LHCN-M2 (cell line): ENCODE measurements at regions not wholly inside any gene's neighbourhood (a gene's known extent, or its start where the extent isn't known, plus 50 kb on each side); places are given as distances from the start of the nearest gene placed in this dataset.

Experiments
- DNase-seq: peaks from one replicate; pipeline ENCODE4 v3.0.0-alpha.2; 2012; ENCODE audit warnings: low read depth

DNA sequence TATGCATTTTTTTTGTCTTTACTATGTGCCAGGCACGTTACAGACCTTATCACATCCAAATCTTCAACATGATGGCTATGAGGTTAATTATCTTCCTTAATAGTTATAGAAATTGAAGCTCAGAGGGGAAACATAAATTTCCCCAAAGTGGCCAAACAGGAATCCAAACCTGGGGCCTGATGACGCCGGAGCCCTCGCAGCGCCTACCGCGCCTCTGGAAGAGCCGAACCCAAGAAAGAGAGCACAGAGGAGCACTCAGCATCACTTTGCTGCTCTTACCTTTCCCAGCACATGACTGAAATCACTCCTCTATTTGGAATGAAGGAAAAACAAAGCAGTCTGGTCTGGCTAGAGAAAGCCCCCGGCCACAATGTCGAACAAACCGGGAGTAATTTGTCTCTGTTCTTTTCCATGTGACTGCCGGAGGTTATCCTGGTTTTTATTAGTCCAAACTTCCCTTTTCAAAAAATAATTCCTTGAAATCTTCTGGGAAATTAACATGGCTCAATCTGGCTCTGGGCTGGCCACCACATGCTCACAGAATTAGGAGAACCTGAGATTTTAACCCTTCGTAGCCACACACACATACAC is 195.5 kb downstream of the ADSS2 start:
- DNase-seq = no peak

- DNase-seq = no peak
Observed at GRCh38 chr1:244264163-244264562, 187.5 kb downstream of the ADSS2 start.

DNA sequence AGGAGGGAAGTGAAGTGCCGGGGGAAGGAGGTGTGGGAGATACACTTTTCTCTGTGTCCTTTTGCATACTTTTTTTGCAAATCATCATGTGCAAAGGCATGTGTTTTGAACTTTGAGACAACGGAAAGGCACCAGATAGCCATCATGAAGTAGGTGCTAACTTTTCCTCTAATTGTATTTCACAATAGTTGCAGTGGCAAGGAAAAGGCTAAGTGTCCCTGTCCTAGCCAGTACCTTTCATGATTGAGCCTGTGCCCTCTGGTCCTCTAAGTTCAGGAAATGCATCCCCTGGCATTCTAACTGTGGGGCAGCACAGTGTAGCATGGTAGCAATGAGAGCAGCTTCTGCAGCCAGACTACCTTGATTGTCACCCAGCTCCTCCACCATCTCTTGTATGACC is 186.2 kb downstream of the ADSS2 start:
- DNase-seq = no peak

DNA sequence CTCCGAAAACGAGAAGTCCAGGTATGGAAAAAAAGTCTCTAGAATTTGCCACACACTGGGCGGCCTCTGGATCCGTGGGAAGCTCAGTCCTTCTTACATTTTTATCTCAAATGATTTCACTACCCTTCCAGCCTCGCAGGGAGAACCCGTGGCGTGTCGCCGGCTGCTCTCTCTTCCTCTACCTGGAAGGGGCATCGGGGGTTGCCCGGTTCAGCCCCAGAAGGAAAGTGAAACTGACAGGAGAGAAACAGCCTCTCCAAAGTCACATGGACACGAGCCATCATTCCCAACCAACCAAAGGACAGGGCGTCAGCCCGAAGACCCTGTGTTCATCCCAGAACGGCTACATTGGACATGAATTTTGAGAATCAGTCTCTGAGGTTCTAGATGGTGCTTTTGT is 182.5 kb downstream of the ADSS2 start:
- no peak for DNase-seq

- no peak for DNase-seq
Observed at GRCh38 chr1:244271004-244271403, 180.7 kb downstream of the ADSS2 start.

GRCh38 chr1:244271691-244272308 is 179.9 kb downstream of the ADSS2 start:
- DNase-seq = no peak

DNA sequence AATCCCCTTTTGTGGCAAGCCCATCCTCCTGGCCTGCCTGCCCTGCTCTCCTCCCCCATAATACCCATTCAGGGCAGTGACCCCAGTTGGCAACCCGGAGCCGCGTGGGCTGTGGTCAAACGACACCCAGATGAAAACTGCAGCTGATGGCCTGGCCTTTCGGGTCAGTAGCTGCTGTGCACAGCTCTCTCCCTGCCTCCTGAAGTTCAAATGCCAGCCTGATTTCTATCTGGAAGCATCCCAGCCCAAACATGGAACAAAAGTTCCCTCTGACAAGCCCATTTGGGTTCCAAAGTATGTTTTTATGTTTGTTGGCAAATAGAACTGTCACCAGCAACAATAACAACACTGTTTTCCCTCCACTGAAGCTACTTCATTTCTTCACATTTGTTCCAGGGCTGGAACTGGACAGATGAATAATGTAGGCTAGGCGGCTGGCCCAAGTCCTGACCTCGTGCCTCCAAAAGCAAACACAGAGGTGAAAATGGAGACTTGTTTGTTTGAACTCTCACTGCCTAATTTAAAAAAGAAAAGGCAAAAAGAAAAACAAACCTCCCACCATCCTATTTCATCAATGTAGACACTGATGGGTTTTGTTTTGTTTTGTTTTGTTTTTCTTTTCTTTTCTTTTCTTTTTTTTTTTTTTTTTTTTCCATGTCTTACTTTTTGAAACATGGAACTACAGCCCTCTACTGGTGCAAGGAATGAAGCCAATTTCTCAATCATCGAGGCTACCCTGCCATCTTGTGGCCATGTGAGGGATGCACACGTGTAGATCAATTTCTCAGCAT is 179.0 kb downstream of the ADSS2 start:
- DNase-seq = peak; percentile 87

DNA sequence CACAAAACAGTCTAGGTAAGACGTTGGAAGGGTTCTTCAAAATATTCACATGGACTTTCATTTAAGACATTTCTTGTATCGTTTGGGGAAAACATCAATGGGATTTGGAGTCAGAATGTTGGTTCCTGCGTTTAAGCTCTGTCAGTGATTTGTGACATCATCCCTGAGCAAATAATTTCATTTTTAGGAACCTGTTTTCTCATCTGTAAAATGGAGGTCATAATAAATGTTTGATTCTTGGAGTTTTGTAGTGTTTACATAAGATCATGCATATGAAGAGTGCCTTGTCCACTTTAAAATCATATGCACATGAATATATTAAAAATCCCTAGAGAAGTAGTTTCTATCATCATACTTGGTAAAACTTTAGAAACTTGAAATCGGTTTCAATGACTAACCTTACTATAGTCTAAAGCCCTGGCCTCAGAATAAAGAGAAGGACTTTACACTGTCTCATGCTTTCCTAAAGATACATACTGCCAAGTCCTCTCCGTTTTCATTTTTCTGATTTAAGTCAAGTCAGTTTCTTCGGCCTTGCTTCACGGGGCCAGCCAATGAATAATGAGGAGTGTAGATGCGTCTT is 178.4 kb downstream of the ADSS2 start:
- DNase-seq = no peak

GRCh38 chr1:244273845-244274619 is 177.7 kb downstream of the ADSS2 start:
- peak; percentile 99 for DNase-seq

DNA sequence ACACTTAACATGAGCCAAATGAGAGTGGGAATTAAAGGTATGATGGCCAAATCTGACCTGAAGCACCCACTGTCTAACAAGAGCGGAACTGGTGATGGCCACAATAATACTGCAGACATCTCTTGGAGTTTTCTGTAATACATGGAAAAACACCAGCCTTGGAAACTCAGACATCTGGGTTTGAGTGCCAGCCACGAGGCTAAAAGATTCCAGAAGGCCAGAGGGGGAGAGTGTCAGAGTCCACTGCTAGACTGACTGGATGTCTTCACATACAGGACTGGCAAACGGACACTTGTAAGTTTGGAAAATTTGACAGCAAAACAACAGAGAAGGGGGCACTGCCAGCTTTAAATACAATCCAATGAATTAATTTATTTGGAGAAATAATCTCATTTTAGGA is 175.1 kb downstream of the ADSS2 start:
- DNase-seq = no peak

- DNase-seq = no peak
Observed at GRCh38 chr1:244280201-244280600, 171.5 kb downstream of the ADSS2 start.

GRCh38 chr1:244280859-244281258 is 170.8 kb downstream of the ADSS2 start:
- DNase-seq = peak; percentile 36

GRCh38 chr1:244283772-244284171 is 167.9 kb downstream of the ADSS2 start:
- DNase-seq = no peak

- DNase-seq = no peak
Observed at GRCh38 chr1:244284641-244285156, 167.0 kb downstream of the ADSS2 start.

DNA sequence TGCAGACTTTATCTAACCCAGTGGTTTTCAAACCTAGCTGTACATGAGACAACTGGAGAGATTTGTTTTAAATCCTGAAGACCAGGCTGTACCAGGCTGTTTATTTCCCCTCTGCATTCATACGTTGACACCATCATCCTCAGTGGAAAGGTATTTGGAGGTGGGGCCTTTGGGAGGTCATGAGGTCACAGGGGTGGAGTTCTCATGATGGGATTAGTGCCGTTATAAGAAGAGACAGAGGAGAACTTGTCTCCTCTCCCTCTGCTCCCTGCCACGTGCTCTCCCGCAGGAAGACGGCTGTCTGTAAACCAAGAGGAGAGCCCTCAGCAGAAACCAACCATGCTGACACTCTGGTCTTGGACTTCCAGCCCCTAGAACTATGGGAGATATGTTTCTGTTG is 165.4 kb downstream of the ADSS2 start:
- no peak for DNase-seq

DNA sequence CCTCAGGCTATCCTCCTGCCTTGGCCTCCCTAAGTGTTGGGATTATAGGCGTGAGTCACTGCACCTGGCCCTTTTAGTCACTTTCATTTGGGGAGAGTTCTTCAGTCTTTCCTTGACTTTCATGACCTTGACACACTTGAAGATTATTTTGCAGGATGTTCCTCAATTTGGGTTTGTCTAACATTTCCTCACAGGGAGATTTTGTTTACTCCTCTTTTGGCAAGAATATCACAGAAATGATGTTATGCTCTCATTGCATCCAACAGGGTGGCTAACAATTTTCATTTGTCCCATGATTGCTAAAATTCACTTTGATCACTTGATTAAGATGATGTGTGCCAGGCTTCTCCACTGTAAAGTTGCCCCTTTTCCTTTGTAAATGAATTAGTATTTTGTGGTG is 164.0 kb downstream of the ADSS2 start:
- DNase-seq = peak; percentile 26

GRCh38 chr1:244288663-244289062 is 163.0 kb downstream of the ADSS2 start:
- no peak for DNase-seq

DNA sequence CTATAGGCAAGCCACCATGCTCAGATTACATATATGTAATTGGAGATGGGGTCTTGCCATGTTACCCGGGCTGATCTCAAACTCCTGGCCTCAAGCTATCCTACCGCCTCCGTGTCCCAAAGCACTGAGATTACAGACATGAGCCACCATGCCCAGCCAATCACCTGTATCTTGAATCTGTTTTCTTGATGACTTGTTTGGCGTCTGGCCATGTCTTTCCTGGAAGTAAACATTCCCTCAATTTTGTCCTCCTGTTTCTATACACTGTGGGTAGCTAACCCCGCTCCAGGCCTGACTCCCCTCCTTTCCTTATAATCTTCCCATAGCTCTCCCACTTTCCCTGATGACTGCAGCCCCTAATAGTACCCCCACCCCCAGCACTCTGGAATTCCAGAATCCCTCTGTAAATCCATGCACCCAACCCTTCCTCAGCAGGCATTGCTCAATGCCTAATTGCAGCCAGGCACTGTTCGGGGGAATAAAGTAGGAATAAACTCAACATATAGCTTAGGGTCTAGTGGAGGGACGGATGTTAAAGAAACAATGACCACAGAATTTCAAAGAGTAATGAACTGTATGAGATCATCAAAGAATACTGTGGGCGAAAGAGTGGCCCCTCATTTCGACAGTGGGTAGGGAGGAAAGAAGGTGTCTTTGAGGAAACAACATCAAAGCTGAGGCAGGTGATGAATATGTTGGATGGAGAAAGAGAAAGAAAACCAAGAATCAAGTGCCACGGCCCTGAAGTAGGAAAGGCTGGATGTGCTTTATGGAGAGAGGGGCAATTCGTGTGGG is 161.5 kb downstream of the ADSS2 start:
- DNase-seq = no peak

DNA sequence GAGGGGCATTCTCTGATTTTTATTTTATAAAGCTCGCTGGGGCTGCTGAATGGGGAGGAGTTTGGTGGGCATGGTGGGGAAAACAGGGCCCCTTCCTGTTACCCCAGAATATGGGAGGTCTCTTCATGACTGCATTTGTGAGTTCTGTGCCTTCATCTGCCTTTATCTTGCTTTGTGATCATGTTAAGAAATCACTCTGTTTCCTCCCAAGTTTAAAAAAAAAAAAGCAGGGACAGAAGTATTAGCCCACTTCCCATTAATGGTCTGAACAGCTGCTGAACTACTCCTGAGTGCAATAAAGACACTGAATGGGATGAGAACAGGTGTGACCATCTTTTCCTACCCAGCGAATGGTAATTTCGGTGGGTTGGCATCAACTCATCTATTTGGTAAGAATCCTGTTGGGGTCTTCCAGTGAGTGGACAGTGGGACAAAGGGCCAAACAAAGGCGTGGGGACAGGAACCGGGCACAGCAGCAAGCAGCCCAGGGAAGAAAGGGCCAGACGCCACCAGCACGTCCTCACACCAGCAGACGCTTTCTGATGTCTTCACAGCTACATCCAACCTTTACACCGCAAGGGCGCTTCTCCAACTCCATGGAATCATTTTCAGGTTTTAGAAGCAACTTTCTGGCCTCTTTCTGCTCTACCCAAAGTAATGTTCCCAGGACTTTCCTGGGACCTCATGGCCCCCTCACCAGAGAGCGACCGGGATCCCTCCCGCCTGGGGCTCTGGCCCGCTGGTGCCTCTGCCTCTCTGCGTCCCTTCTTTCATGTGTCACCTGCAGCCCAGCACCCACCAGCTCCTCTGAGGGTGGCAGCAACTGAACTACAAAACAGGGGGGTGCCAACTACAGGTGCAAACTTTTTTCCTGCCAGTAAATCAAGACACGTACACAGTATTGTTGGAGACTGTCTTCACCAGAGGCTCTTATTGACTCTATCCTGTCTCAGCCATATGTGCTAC is 160.2 kb downstream of the ADSS2 start:
- DNase-seq = peak; percentile 13
